Right lobe of liver (tissue), 4 donors: ENCODE measurements at regions not wholly inside any gene's neighbourhood (a gene's known extent, or its start where the extent isn't known, plus 50 kb on each side); places are given as distances from the start of the nearest gene placed in this dataset.

Experiments
- POLR2A ChIP-seq: fragments of 450-650 bp; IDR thresholded peaks from one replicate; pipeline ENCODE4 v1.6.1; 2017; ENCODE audit warnings: antibody characterized with exemption, mild to moderate bottlenecking
- TF ChIP-seq, protein P1 (sequence below), 4 donors: fragments of 200-600 bp in 3 of 4; fragments of 450-650 bp in 1 of 4; IDR thresholded peaks; one replicate each; pipeline versions ENCODE4 v1.5.1 to v1.8.0; 2016 to 2022; ENCODE audit warnings: antibody characterized with exemption in 4 of 4, mild to moderate bottlenecking in 2 of 4
- donor health status: DM: no; HTN: no; CAD: no.
- donor health status: DM: no; HTN: no; CAD: no.
- donor health status: DM: no; HTN: yes; CAD: no.

DNA sequence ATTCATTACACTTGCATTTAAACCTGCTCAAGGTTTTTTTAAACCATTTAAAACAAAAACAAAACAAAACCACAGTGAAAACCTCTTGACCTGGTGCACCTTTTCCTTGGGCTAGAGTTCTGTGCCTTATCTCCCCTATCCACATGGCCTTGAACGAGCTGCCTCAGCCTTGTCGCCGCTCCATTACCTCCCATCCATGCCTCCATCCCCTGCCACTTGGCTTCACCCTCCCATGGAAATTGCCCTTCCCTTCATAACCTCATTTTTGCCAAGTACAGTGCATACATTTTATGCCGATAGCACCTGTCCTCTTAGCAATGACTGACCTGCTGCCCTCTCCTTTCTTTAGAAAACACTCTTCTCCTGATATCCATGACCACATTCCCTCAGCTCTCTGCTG is 188.6 kb upstream of the ASIC2 start:
- TF ChIP-seq, protein P1, sequence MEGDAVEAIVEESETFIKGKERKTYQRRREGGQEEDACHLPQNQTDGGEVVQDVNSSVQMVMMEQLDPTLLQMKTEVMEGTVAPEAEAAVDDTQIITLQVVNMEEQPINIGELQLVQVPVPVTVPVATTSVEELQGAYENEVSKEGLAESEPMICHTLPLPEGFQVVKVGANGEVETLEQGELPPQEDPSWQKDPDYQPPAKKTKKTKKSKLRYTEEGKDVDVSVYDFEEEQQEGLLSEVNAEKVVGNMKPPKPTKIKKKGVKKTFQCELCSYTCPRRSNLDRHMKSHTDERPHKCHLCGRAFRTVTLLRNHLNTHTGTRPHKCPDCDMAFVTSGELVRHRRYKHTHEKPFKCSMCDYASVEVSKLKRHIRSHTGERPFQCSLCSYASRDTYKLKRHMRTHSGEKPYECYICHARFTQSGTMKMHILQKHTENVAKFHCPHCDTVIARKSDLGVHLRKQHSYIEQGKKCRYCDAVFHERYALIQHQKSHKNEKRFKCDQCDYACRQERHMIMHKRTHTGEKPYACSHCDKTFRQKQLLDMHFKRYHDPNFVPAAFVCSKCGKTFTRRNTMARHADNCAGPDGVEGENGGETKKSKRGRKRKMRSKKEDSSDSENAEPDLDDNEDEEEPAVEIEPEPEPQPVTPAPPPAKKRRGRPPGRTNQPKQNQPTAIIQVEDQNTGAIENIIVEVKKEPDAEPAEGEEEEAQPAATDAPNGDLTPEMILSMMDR (IDR thresholded peaks at IDR 0.05), result no peak
- TF ChIP-seq POLR2A, result no peak
